Spleen (tissue), 11 donors: ENCODE measurements at regions not wholly inside any gene's neighbourhood (a gene's known extent, or its start where the extent isn't known, plus 50 kb on each side); places are given as distances from the start of the nearest gene placed in this dataset.

Source experiments
- DNase-seq: peaks from one replicate; pipeline ENCODE4 v3.0.0-alpha.2; 2020
- H3K27ac ChIP-seq, 8 donors: fragments of 200-600 bp; sonication (generic) in 7 of 8; 1 replicate in 4 of 8; 2 replicates in 4 of 8; pipeline versions ENCODE4 v1.5.0 to v1.8.0; 2016 to 2021; ENCODE audit warnings: inconsistent platforms in 4 of 8, mild to moderate bottlenecking in 4 of 8, moderate library complexity in 1 of 8
- H3K27me3 ChIP-seq, 7 donors: fragments of 200-600 bp; sonication (generic) in 6 of 7; replicated peaks in 1 of 7; 1 replicate in 4 of 7; 2 replicates in 3 of 7; pipeline versions ENCODE4 v1.5.0 to v1.8.0; 2016 to 2021; ENCODE audit warnings: inconsistent platforms in 3 of 7, mild to moderate bottlenecking in 1 of 7
- H3K36me3 ChIP-seq, 6 donors: fragments of 200-600 bp; sonication (generic) in 5 of 6; 1 replicate in 4 of 6; 2 replicates in 2 of 6; pipeline versions ENCODE4 v1.5.0 to v1.8.0; 2016 to 2021; ENCODE audit warnings: inconsistent platforms in 2 of 6
- H3K4me1 ChIP-seq, 6 donors: fragments of 200-600 bp; sonication (generic) in 5 of 6; 1 replicate in 3 of 6; 2 replicates in 3 of 6; pipeline versions ENCODE4 v1.5.0 to v1.8.0; 2016 to 2021; ENCODE audit warnings: inconsistent platforms in 3 of 6
- H3K4me3 ChIP-seq, 8 donors: fragments of 200-600 bp; sonication (generic) in 7 of 8; 1 replicate in 4 of 8; 2 replicates in 4 of 8; pipeline versions ENCODE4 v1.5.0 to v1.8.0; 2016 to 2021; ENCODE audit warnings: inconsistent platforms in 4 of 8, mild to moderate bottlenecking in 4 of 8, moderate library complexity in 2 of 8
- H3K9me3 ChIP-seq, 8 donors: fragments of 200-600 bp; sonication (generic) in 7 of 8; 1 replicate in 4 of 8; 2 replicates in 4 of 8; pipeline versions ENCODE4 v1.5.0 to v1.8.0; 2016 to 2021; ENCODE audit warnings: inconsistent platforms in 4 of 8
- CTCF ChIP-seq, 11 experiments: fragments of 200-600 bp in 7 of 11; fragments of 450-650 bp in 4 of 11; sonication (generic) in 4 of 11; IDR thresholded peaks in 8 of 11; conservative IDR thresholded peaks in 3 of 11; 1 replicate in 7 of 11; 2 replicates in 4 of 11; pipeline versions ENCODE4 v1.4.0 to v1.8.0; 2016 to 2021; ENCODE audit warnings: antibody characterized with exemption in 11 of 11, inconsistent platforms in 4 of 11, mild to moderate bottlenecking in 1 of 11
- POLR2A ChIP-seq, 3 donors: fragments of 450-650 bp; IDR thresholded peaks; one replicate each; pipeline ENCODE4 v1.5.1; 2017; ENCODE audit warnings: antibody characterized with exemption in 3 of 3, mild to moderate bottlenecking in 1 of 3
- POLR2AphosphoS5 ChIP-seq, 3 donors: sonication (generic); formaldehyde crosslinking; IDR thresholded peaks; one replicate each; pipeline ENCODE4 v1.5.1; 2017; ENCODE audit warnings: antibody characterized with exemption in 3 of 3
- WGBS, 5 donors: extraction: QIAGEN DNeasy Blood & Tissue Kit in 3 of 5; methylation state at CpG; one replicate each; pipeline versions ENCODE4 v1.1.5 to v1.1.7; 2013 to 2018; 5-methylcytosine and 5-hydroxymethylcytosine counted together
- intact Hi-C: fragments of 100-400 bp; cut with DNase I; formaldehyde crosslinking; loops from one replicate; pipeline ENCODE4 v1.15.0; 2023; ENCODE audit warnings: low total_unique reads
- donor health status: healthy with polysubstance abuse.
- donor health status: DM: no; HTN: no; CAD: no; lungs with moderate emphysema.
- donor health status: DM: no; HTN: no; CAD: no.
- donor health status: Bipolar disorder and iron deficiency.
- donor health status: healthy.
- donor health status: DM: no; HTN: no; CAD: no.
- donor health status: DM: yes; HTN: yes; CAD: no.

GRCh38 chr7:109763611-109764010, 1193.9 kb downstream of the DNAJB9 start:
- 80 to 89% (median 85%) methylated on average over 3 of the region's 3 CpGs for WGBS, 5 donors
- no peak for DNase-seq
- Histone ChIP-seq H3K9me3 (peaks cover 0 to 22% (median 3%) of the 10 kb centered on the region in 8 donors), H3K4me1 (no peaks in the 10 kb centered on the region), H3K27me3 (no peaks in the 10 kb centered on the region), H3K27ac (no peak overlapping the region), H3K4me3 (no peak overlapping the region), H3K36me3 (no peaks in the 10 kb centered on the region)
- intact Hi-C loops = no loop called here
- no peak for TF ChIP-seq POLR2AphosphoS5 (IDR thresholded peaks at IDR 0.05)
- TF ChIP-seq POLR2A (IDR thresholded peaks at IDR 0.05) = no peak
- TF ChIP-seq CTCF (IDR thresholded peaks at IDR 0.05 in 8 of 11, conservative IDR thresholded peaks at IDR 0.05 in 3 of 11) = no peak

GRCh38 chr7:109772161-109772560, 1202.5 kb downstream of the DNAJB9 start:
- Histone ChIP-seq H3K4me3 (no peak overlapping the region), H3K36me3 (no peaks in the 10 kb centered on the region), H3K4me1 (no peaks in the 10 kb centered on the region), H3K27me3 (no peaks in the 10 kb centered on the region), H3K9me3 (peaks cover 0 to 30% (median 10%) of the 10 kb centered on the region in 8 donors), H3K27ac (no peak overlapping the region)
- intact Hi-C loops = loop anchor here (10.0 kb wide), 1 partner anchor 53 kb away; no protein-coding TSS in a partner anchor
- 83 to 90% (median 88%) methylated on average over 3 of the region's 3 CpGs for WGBS, 5 donors
- DNase-seq = no peak
- TF ChIP-seq POLR2A (IDR thresholded peaks at IDR 0.05) (no peak), CTCF (IDR thresholded peaks at IDR 0.05 in 8 of 11, conservative IDR thresholded peaks at IDR 0.05 in 3 of 11) (no peak), POLR2AphosphoS5 (IDR thresholded peaks at IDR 0.05) (no peak)

DNA sequence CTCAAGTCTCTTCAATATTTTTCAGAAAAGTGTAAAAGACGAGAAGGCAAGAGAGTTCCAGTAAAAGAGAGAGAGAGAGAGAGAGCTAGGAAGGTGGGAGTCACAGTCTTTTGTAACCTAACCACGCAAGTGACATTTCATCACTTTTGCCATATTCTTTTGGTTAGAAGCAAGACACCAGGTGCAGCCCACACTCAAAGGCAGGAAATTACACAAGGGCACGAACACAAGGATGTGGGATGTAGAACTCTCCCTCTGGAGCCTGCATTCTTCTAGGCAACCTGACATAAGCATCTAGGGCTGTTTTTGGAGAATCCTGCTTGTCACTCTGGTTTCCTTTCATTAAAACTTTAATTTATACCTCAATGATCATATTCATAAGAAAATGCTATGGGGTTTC, 1213.1 kb downstream of the DNAJB9 start:
- no peak for TF ChIP-seq CTCF (IDR thresholded peaks at IDR 0.05 in 8 of 11, conservative IDR thresholded peaks at IDR 0.05 in 3 of 11)
- no peak for TF ChIP-seq POLR2A (IDR thresholded peaks at IDR 0.05)
- TF ChIP-seq POLR2AphosphoS5 (IDR thresholded peaks at IDR 0.05) = no peak
- WGBS, 5 donors = 41 to 56% (median 48%) methylated on average over 3 of the region's 3 CpGs
- no peaks in the 10 kb centered on the region for H3K9me3 ChIP-seq
- no peaks in the 10 kb centered on the region for H3K4me1 ChIP-seq
- no peak overlapping the region for H3K27ac ChIP-seq
- H3K36me3 ChIP-seq = no peaks in the 10 kb centered on the region
- DNase-seq = no peak
- H3K4me3 ChIP-seq = no peak overlapping the region
- no peaks in the 10 kb centered on the region for H3K27me3 ChIP-seq
- intact Hi-C loops = no loop called here

- Histone ChIP-seq H3K9me3 (peaks cover 0 to 21% (median 0%) of the 10 kb centered on the region in 8 donors), H3K4me1 (no peaks in the 10 kb centered on the region), H3K4me3 (no peak overlapping the region), H3K27ac (no peak overlapping the region), H3K27me3 (no peaks in the 10 kb centered on the region), H3K36me3 (no peaks in the 10 kb centered on the region)
- no peak for DNase-seq
- TF ChIP-seq CTCF (IDR thresholded peaks at IDR 0.05 in 8 of 11, conservative IDR thresholded peaks at IDR 0.05 in 3 of 11) (no peak), POLR2AphosphoS5 (IDR thresholded peaks at IDR 0.05) (no peak), POLR2A (IDR thresholded peaks at IDR 0.05) (no peak)
- intact Hi-C loops = no loop called here
Observed at GRCh38 chr7:109806548-109806947, 1236.9 kb downstream of the DNAJB9 start.
